ENCODE measurements at regions not wholly inside any gene's neighbourhood (a gene's known extent, or its start where the extent isn't known, plus 50 kb on each side); places are given as distances from the start of the nearest gene placed in this dataset.

GRCh38 chr6:133004304-133004884 is 190.0 kb downstream of the RPS12 start:
- TF ChIP-seq CTCF (IDR thresholded peaks at IDR 0.05) (no peak), POLR2A (IDR thresholded peaks at IDR 0.05) (no peak)
